ENCODE measurements at regions not wholly inside any gene's neighbourhood (a gene's known extent, or its start where the extent isn't known, plus 50 kb on each side); places are given as distances from the start of the nearest gene placed in this dataset.

DNA sequence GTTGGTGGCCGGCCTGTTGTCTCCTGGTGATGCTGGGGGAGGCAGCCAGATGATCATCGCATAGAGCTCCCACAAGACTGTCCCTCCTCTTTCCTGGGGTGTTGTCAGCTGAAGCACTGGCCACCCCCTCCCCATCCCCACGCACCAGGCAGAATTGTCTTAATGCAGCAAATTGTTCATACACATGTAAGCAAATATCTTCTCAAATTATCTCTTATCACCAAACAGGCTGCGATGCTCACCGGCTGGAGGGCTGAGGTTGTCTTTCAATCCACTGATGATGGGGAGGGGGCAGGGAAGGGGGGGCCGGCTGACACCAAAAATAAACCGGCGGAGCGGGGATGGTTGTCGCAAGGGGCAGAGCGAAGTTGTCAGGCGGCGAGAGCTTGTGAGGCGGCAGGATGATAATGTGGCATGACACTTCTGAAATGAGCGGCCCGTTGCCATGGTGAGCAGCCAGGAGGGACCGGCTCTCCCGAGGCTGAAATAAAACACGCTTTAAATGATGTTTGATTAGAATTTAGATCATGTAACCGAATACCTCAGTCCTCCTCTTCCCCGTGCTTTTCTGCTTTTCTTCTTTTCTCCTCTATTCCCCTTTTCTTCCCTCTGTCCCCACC is 59.8 kb downstream of the MRM1 start:
- no peak for DNase-seq (ENCODE audit: low spot score)

DNA sequence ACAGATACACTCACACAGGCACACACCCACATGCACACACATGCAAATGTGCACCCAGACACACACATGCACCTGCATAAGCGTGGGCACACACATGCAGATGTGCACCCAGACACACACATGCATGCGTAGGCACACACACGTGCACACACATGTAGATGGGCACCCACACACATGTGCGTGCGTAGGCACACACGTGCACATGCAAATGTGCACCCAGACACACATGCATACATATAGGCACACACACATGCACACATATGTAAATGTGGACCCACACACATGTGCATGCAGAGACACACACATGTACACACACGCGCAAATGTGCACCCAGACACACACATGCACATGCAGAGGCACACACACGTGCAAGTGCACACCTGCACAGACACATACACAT is 60.3 kb downstream of the MRM1 start:
- no peak for DNase-seq (ENCODE audit: low spot score)

DNA sequence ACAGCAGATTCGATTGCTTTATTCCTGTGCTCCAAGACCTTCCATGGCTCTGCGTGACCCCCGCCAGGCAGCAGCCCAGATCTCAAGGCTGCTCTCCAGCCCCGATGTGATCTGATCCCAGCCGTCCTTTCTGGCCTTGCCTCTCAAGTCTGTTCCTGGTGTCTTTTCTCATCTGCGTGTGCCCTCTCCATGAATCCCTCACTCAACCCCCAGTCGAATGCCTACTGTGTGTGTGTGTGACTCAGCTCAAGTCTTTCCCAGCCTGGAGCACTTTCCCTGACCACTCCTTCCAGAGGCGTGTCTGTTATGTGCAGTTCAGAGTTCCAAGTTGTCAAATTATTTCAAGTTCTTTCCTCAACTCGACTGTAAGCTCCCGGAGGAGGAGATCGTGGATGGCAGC is 64.0 kb downstream of the MRM1 start:
- DNase-seq (ENCODE audit: low spot score), result no peak

DNA sequence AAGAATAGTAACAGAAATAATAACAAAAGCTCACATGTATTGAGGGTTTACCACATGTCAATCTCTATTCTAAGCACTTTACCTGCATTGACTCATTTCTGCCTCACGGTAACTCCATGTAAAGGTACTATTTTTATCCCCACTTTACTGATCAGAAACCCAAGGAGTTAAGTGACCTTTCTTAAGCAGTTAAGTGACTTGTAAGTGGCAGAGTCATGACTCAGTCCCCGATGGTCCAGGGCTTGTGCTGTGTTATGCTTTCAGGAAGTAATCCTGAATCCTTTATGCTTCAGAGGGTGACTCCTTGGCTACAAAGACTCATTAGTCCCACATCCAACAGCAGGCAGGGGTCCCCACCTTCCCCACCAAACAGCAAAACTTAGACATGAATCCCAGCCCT is 66.5 kb downstream of the MRM1 start:
- DNase-seq (ENCODE audit: low spot score), result no peak

DNA sequence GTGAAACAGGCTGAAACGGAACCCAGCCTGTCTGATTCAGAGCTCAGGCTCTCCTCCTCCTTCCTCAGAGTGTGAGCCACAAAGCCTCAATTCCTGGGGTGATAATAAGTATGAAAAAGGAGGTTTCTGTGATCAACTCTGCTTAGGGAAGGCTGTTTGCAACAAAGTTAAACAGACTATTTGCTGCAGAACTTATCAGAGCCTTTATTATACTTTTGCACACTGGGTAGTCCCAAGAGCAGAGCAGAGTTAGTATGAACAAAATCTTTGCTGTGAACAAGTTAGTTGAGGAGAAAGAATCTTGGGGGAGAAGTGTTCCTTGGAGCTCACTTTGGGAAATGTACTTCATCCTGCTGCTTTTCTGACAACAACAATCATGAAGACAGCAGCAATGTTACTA is 67.4 kb downstream of the MRM1 start:
- no peak for DNase-seq (ENCODE audit: low spot score)

DNA sequence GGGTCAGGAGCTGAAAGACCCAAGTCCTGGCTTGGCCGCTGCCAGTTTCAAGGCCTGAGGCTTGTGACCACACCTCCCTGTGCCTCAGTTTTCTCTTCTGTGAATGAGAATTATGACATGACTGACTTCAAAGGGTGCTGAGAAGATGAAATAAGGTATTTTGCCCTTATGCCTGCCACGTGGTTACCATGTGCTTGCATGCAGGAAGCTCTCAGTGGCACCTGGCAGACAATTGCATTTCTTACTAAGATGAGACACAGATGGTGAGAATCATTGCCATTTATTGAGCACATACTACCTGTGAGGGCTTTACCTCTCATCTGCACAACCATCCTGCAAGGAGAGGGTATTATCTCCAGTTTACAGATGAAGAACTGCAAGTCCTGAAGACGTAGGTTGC is 69.8 kb downstream of the MRM1 start:
- no peak for DNase-seq (ENCODE audit: low spot score)

DNA sequence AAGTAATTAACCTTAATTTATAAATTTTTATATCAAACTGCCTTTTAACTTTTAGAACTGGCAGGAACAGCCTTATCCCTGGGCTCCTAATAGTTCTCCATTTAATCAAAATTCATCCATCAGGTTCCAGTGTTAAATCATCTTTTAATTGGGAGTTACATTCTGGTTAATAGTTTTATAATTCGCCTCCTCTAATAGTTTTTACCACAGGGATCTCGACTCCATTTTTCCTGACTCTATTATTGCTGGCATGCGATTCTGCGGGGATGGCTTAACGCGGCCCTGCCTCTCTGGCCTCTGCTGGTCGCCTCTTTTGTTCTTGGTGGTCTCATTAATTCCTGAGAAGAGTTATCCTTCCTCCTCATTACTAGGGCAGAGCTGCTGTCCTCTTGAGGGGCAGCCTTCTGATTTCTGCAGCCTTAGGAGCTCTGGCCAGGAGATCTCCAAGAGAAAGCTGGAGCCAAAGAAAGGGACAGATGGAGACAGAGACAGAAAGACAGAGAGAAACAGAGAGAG is 71.1 kb downstream of the MRM1 start:
- DNase-seq (ENCODE audit: low spot score), result no peak

DNA sequence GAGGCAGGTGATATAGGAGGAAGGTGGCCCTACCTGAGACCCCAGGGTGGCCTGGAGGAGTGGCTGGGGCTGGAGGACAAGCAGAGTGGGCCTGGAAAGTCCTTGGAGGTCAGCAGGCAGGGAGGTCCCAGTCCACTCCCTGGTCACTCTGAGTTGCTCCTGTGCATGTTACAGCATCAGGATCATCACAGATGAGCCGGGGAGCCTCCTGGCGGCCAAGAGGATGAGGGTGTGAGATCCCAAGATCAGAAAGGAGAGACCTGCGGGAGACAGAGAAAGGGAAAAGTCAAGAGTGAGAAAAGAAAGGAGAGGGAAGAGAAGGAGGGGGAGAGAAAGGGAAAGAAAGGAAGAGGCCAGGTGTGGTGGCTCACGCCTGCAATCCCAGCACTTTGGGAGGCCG is 71.7 kb downstream of the MRM1 start:
- no peak for DNase-seq (ENCODE audit: low spot score)

DNA sequence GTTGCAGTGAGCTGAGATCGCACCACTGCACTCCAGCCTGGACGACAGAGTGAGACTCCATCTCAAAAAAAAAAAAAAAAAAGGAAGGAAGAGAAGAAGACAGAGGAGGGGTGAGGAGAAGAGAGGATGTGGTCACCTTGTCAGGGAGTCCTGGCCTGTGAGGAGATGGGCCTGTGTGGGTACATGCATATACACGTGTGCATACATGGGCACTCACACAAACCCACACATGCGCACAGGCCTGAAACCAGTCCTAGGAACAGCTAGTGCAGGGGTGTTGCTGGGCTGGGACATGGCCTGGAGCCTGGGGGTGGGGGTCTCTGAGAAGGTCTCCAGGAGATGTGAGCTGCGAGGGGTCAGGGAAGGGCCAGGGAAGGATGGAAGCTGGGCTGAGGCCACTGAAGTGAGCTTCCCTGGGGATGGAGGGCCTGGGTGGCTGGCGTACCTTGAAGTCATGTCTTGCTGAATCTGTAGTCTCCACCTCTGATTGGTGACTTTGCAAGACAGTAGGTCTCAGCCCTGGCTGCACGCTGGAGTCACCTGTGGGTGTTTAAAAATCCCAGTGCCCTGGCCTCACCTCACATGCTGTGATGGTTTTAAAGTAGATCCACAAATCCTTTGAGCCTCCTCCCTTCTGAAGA is 72.4 kb downstream of the MRM1 start:
- DNase-seq (ENCODE audit: low spot score), result no peak

DNA sequence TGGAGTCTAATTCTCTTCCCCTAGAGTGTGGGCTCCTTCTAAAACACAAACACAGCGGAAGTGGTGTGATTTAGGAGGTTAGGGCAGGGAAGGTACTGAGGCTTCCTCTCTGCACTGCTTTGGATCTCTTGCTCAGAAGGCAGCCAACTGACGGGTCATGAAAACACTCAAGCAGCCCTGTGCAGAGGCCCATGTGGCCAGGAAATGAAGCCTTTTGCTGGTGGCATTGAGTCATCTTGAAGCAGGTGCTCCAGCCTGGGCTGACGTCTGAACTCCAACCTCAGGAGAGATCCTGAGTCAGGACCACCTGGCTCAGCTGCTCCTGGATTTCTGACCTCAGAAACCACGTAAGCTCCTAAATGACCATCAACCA is 72.9 kb downstream of the MRM1 start:
- DNase-seq (ENCODE audit: low spot score), result no peak

DNA sequence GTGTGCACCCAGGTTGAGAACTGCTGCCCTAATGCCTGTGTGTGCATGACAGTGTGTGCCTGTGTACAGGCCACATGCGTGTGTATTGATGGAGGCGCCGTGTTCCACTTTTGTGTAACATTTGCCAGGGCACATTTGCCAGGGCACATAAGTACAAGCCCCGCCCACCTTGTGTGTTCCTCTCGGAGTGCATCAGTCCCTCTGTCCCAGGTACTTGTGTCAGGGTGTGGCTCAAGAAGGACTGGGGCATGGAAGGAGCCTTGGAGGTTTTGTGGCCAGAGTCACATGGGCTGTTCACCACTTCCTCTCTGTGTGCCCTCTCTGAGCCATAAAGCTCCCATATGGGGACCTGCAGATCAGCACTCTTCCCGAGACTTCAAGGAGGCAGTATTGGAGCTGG is 73.9 kb downstream of the MRM1 start:
- DNase-seq (ENCODE audit: low spot score), result no peak

DNA sequence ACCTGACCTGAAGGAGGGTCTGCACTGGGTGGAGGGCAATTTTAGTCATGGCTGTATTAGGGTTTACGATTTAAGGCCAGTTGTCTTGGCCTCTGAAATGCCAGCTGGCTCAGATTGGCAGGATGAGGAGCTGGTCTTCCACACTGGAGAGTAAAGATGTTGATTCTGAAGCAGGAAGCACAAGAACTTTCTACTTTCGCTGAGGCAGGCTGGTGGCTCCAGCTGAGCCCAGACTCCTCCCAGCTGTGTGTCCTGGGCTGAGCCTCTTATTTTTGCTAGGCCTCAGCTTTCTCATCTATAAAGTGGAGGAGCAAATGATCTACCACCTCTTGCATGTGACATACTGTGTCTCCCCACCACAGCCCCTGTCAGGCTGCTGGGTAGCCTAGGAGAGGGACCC is 74.4 kb downstream of the MRM1 start:
- no peak for DNase-seq (ENCODE audit: low spot score)

DNA sequence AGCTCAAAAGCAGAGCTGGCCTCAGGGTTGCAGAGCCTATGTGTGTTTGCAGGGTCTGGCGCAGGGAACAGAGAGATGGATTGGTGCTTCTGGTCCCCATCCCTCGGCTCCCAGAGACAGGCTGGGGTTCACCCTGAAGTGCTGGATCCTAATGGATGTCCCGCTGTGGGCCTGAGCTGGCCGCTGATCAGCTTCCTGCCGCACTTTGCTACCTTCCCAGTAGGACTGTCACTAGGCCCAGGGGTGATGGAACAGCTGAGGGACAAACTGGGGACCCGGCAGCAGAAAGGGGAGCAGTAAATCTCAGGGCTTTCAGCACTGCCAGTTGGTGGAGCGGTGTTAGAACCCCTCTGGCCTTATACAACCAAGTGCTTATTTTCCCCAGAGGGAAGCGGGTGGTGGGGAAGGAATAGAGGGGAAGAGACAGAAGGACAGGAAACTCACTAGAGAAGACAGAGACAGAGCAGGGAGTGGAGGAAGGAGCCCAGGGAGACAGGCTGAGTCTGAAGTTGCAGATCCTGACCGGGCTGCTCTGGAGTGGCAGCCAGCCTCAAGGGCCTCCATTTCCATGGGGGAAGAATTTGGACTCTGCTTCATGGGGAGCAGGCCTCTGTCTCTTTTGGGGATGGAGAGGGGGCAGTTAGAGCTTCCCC is 78.6 kb downstream of the MRM1 start:
- DNase-seq (ENCODE audit: low spot score), result no peak

DNA sequence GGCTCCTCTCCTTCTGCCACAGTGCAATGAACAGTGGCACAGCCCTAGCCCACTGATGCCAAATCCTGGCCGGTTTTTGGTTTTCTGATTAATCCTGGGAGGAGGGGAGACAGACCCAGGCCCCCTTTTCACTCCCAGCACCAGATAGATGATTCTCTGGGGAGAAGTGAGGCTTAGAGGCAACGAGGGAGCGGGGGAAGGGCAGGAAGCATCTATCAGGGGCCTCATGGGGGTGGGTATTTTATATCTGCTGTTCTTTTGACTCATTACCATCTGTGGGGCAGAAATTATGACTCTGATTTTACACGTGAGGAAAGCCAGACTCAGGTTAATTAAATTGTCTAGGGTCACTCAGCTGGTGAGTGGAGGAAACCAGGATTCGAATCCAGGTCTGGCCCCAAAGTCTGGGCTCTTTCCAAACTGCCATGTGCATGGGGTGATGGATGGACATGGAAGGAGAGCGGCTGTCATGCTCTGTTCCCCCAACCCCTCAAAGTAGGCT is 79.4 kb downstream of the MRM1 start:
- no peak for DNase-seq (ENCODE audit: low spot score)

DNA sequence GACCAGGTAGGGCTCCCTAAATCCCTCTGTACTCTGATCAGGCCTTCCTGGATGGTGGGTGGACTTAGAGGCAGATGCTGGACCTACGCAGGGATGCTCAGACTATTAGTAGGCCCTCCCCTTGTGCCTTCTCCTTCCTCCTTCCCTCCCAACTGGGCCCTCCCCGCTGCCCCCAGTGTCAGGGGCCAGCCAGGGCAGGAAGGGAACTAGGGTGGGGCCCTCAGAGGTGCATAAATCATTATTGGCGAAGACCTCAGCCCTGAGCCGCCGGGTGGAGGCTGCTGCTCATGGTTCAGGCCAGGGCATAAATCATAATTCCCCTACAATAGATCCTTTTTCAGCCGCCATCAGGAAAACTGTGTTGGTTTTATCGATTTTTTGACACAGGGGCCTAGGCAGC is 81.4 kb downstream of the MRM1 start:
- DNase-seq (ENCODE audit: low spot score), result no peak

DNA sequence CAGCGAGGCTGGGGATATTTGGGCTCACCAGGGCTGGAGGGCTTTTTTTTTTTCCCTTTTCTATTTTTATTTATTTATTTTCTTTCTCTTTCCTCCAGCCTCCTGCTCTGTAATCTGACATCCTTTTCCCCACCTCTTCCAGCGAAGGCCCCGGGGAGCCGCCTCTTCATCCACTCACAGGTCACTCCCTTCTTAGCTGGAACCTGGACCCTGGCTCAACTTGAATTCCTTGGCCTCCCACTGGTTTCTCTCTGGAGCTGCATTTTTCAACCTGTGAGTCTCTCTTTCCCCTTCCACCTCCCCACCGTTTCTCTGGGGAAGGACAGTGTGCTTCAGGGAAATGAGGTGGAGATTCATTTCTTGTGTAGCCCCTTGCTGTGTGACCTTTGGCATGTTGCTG is 82.0 kb downstream of the MRM1 start:
- no peak for DNase-seq (ENCODE audit: low spot score)

DNA sequence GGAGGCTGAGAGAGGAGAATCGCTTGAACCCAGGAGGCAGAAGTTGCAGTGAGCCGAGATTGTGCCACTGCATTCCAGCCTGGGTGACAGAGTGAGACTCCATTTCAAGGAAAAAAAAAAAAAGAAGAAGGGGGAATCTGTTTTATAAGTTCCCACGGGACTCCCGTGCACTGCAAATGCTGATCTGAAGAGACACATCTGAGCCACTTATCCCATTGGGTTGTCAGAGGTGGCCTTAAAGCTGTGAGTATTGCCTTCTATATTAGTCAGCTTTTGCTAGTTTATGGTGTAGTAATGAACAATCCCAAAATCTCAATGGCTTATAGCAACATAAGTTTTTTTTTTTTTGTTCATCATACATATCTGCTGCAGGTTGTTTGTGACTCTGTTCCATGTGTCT is 82.8 kb downstream of the MRM1 start:
- no peak for DNase-seq (ENCODE audit: low spot score)

DNA sequence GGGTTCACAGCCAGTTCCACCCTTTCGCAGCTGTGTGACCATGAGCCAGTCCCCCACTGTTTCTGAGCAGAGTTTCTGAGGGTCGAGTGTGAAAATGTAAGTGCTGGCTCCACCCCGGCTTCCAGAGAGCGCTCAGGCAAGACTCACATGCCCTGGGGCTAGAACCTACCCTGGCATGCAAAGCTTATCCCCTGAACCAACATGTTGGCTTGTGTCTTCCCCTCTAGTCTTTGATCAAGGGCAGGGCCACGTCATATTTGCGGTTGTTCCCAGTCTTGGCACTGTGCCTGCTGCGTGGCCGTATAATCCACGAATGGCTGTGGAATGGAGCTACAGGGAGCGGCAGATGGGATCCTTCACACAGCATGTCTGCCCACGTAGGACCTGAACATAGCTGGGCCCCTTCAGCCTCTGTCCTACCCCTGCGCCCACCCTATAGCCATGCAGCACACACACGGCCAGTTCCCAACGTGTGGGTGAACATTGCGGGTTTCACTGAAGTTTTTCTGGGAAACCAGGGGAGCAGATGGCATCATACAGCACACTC is 84.8 kb downstream of the MRM1 start:
- DNase-seq (ENCODE audit: low spot score), result no peak

DNA sequence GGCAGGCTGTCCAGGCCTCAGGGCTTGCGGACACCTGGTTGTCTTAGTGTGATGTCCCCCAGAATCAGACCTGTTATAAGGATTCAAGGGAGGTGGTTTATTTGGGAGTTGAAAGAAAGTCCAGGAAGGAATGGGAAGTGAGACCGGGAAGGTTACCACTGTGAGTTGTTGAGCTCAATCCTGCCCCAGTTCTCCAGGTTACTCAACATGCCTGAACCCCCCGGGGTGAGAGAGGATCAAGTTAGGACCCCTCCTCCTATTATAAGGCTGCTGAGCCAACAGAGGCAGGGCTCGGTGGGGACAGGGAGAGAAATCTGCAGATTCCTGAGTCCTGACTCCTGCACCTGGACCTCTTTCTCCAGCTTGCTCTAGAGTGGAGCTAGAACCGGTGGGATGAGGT is 86.4 kb downstream of the MRM1 start:
- no peak for DNase-seq (ENCODE audit: low spot score)

DNA sequence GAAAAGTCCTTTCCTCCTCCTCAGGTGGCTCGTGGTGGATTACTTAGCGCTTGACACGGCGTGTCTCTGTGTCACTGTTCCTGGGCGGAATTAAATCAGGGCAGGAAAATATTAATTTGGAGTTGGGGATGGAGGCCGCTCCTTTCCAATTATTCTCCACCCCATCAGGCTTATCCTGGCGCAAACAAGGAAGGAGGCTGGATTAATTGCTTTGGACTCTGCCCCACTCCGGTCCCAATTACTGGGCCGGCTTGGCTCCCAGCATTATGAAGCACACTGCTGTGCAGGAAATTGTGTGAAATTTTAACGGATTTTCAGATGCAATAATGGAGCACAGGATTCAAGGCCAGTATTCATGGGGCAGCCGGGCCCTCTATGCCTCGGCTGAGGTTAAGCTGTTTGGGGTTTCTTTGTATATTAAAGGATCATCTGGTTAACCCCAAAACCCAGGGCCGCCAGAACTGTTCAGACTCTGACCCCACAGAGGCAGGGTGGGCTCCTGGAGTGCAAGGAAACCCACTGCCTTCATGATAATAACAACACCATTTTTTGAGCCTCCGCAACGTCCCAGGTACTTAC is 87.8 kb downstream of the MRM1 start:
- DNase-seq (ENCODE audit: low spot score), result no peak

DNA sequence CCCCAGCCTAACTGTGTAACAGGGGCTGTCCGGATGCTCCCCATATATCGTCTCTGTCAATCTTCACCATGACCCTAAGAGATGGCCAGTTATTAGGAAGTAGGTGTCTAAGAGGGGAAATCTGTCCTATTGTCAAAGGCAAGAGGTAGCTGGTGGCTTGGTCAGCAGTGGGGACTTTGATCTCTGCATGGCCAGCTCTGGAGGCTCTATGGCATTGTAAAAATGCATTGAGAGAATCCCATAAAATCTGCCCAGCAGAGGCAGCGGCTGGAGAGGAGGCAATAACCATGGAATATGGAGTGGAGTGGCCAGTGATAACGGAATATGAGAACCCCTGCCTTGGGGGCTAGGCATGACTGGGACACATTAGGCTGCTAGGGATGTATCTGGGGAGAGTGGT is 88.8 kb downstream of the MRM1 start:
- no peak for DNase-seq (ENCODE audit: low spot score)

DNA sequence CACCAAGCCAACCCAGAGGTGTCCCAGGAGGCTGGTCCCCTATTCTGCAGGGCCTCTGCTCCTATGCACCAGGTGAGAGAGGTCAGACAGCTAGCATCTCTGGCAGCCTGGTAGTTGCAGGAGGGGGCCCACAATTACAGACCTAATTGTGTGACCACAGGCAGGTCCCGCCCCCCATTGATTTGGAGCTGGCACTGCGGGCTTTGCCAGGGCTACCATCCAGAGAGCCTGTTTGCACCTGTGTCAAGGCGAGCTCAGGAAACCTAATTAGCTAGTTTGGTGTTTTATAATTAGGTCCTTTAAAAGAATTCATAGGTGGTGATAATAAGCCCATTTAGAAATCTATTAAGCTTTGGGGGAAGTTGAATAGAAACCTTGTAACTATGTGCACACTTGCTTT is 90.2 kb downstream of the MRM1 start:
- DNase-seq (ENCODE audit: low spot score), result no peak

DNA sequence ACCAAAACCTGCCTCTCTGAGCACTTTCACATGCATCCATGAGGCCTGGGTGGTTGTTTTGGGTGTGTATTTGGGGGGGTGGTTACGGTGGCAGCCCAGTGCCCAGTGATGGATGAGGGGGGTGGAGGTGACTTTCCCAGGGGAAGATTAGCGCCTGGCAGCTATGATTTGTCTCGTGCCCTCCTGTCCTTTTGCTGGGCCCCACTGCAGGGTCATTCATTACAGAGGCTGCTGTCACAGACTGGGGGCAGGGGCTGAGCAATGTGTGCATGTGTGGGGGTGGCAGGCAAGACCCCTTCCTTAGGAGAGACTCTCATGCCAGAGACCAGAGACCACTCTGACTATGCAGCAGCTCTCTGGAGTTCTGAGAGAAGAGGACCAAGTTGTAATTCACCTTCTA is 93.7 kb downstream of the MRM1 start:
- DNase-seq (ENCODE audit: low spot score), result no peak

Measured in ecto neural progenitor cell (in vitro differentiated cells).